Stimulated activated CD8-positive, alpha-beta memory T cell treated with anti-CD3 and anti-CD28 coated beads, Interleukin-2, amount 100 ng/mL, for 48 hours (primary cell): ENCODE measurements at regions not wholly inside any gene's neighbourhood (a gene's known extent, or its start where the extent isn't known, plus 50 kb on each side); places are given as distances from the start of the nearest gene placed in this dataset.

Source experiments
- DNase-seq, 2 donors: peaks; one replicate each; pipeline ENCODE4 v3.0.0-alpha.2; 2020; ENCODE audit warnings: low read depth in 2 of 2

DNA sequence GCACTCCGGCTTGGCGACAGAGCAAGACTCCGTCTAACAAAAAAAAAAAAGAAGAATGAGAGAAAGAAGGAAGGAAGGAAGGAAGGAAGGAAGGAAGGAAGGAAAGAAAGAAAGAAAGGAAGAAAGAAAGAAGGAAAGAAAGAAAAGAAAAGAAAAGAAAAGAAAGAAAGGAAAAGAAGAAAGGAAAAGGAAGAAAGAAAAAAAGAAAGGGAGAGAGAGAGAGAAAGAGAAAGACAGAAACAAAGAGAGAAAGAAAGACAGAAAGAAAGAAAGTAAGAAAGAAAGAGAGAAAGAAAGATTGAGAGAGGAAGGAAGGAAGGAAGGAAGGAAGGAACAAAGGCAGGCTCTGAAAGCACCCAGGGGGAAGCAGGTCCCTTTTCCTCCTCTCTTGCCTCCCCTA lies 336.6 kb upstream of the GATB start:
- DNase-seq = no peak

- no peak for DNase-seq
These were observed 334.9 kb upstream of the GATB start for GRCh38 chr4:152095701-152096070.

DNA sequence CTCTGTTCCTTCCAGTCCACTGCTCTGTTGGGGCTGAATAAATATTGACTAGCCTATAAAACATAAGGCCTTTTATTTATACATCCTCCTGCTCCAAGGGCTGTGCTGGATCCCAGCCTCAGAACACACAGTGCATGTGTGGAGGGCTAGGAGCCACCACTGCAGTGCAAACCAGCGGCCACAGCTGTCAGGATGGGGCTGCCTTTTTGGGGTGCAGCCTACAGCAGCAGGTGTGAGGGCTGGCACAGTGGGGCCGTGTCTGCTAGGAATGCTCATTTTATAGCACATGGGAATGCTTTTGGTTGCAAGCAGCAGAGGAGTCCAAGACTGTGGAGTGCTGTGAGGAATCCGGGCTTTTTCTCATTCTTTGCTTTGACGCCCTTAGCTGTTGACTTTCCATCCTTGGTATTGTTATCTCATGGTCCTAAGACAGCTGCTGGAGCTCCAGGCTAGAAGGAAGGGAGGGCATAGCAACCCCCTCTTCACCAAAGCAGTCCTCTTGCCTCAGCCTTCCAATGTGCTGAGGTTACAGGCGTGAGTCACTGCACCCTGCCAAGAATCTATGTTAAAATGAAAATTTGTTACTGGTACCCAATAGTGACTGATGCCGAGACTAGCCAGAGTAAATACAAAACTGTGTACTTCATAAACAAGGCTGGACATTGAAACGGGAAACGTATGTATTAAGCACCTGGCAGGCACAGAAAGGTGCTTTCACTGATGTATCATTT lies 334.3 kb upstream of the GATB start:
- no peak for DNase-seq

GRCh38 chr4:152091405-152091804 lies 330.6 kb upstream of the GATB start:
- DNase-seq = no peak

DNA sequence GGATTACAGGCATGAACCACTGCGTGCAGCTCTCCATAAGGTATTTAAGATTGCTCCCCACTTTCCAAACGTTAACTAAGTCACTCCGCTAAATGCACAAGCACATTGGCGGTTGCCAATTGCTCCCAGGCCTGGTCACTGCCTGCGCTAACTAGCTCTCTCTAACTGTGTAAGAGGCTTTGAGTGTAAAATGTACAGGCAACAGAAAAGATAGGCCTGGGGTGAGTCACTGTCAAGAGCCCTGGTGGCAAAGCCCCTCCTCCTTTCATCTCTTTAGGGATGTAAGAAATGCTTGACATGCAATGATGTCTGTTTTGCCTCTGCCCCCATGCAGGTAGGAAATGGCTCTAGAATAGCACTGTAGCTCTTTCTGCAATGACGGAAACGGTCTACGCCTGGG lies 329.7 kb upstream of the GATB start:
- no peak for DNase-seq

- no peak for DNase-seq
These were observed 328.8 kb upstream of the GATB start for GRCh38 chr4:152089584-152089983.

DNA sequence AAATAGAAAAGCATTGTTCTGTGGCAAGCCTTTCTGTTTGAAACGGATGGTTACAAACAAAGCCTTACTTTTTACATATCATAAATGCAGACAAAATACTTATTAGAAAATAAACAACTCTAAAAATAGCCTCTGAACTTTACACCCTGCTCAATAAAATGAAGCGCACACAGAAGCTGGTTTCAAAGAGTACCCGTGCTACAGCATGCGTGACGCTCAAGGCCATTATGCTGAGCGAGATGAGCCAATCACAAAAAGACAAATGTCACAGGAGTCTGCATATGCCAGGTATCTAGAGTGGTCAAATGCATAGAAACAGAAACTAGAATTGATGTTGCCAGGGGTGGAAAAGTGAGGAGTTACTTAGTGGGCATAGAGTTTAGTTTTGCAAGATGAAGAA lies 326.5 kb upstream of the GATB start:
- no peak for DNase-seq

GRCh38 chr4:152085657-152086056 lies 324.9 kb upstream of the GATB start:
- no peak for DNase-seq

DNA sequence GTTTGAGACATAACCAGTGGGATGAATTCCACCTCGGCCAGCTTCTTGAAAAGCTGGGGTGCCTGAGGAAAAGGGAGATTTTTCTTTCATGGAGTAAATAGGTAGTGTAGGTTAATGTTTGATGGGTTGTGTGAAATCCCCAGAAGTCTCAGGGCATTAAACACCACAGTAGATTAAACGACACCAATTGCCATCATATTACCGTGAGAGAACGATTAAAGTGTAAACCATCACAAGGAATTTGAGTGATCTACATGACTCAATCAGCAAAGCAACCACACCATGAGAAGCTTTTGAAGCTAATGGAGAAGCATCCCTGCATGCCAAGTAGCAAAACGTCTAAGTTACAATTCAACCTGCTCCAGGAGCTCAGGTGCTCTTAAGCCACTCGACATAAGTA lies 322.5 kb upstream of the GATB start:
- no peak for DNase-seq

DNA sequence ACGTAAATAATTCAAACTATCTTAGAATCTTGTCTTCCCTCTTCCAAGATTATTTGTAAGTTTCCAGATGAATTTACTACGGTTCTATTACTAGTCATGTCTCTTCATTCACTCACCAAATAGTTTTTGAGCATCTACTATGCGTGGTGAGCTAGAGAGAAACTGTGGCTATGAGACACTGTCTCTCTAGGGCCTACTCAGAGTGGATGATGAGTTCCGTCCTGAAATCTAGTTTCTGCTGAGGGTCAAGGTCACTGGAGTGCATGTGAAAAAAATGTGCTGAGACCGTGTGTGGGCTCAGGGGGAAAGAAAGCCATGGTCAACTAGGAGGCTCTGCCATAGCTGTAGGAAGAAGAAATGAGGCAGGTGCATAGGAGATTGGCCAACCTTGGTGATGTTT lies 320.2 kb upstream of the GATB start:
- no peak for DNase-seq

GRCh38 chr4:152079543-152080293 lies 318.9 kb upstream of the GATB start:
- DNase-seq = peak in 1 of 2 donors; percentile 6

- no peak for DNase-seq
These were observed 318.3 kb upstream of the GATB start for GRCh38 chr4:152079079-152079478.

- DNase-seq = no peak
These were observed 316.8 kb upstream of the GATB start for GRCh38 chr4:152077582-152077981.

DNA sequence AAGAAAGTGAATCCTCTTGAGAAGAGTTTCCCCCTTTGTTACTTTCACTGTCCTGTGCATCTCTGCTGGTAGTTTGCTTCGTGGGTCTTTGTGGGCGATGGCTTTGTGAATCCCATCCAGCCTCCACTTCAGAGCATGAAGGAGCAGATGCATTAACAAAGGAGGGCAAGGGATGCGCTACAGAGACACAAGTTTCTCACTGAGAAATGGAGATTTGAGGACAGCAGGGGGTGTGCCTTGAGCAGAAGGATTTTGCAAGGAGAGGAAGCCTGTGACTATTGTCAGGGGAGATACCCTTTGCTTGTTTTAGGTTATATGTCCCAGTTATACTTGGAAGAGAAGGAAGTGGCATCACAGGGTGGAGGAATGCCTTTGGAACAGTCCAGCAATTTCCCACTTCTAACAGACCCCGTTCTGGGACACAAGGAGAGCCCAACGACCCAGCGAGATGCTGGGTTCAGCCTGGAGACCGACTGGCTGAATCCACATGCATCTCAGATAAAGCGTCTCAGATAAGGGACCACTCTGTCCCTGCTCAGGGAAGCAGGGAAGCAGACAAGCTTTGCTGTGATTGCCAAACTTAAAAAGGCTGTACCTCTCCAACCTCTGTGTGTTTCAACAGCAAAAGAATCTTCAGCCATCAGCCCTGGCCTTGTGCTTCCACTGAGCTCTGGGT lies 314.6 kb upstream of the GATB start:
- no peak for DNase-seq

DNA sequence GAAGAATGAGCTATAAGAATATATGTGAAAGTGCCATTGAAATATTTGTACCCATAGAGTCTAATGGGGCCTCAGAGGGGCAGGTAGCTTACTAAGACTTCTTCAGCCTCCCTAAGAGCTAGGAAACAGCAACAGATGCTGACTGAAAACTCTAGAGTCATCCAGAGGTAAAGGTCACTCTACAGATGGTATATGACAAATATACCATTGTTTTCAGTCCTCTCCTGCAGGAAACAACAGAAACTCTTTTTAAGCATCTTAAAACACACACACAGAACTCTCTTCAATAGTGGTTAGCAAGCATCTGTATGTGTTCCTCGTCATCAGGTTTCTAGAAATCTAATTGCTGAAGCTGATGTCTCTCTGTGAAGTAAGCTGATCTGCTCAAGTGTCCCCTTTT lies 313.8 kb upstream of the GATB start:
- DNase-seq = no peak

DNA sequence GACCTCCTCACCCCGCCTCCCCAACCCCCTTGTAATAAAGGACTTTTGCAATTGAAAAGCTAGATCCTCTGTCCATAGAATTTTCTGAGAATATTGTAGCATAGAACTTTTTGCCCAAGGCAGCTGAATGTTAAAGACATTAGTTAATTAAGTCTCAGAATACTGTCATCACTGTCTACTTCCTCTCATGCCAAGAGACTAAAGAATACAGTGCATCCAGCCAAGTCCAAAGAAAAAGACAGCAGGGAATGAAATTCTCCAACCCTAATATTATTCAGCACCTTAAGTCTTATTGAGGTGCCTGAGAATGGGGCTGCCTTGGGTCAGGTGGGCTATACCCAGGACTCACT lies 313.3 kb upstream of the GATB start:
- no peak for DNase-seq

DNA sequence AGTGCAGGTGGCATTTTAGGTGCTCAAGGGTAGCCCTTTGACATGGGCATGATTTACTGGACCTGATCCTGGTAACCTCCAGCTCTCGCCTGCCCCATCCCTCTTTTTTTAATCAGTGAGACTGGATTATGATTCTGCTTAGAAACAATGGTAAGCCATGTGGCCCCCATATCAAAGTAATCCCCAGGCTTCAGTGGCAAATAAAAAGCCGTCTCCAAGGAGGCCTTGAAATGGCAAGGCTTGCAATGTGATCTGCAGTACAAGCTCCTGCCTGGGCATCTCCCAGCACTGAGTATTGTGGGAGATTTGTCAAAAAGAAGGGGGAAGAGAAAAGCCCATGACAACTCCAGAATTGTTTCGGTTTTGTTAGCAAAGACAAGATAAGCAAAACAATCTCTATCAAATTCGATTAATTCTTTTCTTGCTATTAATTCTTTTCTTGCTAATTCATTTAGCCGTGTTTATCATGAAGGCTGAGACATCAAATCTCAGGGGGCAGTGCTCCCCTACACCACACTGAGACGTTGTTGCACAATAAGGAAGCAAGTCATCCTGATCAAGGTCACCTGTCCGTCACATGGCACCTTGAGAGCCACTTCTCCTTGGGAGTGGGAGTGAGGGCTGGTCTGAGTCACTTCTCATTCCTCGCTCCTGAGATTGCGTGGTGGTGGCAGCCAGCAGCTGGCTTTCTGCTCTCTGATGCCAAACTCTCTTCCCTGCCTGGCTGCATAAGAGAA lies 312.7 kb upstream of the GATB start:
- DNase-seq = no peak

DNA sequence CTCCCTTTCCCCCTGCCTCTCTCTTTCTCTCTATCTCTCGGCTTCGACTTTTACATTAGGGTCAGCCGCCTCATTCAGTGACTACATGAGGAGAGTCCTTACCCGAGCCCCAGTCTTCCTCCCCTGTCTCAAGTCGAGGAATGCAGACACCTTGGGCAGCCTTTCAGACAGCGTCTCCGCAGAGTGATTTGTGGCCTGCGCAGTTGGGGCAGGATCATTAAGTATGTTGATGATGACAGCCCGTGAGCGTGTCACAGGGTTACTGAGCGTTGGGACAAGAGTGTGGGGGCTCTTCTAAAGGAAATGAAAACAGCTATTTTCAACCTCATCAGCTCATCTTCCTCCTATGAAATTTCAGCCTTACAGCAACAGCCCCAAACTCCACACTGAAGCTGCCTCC lies 312.1 kb upstream of the GATB start:
- DNase-seq = no peak

DNA sequence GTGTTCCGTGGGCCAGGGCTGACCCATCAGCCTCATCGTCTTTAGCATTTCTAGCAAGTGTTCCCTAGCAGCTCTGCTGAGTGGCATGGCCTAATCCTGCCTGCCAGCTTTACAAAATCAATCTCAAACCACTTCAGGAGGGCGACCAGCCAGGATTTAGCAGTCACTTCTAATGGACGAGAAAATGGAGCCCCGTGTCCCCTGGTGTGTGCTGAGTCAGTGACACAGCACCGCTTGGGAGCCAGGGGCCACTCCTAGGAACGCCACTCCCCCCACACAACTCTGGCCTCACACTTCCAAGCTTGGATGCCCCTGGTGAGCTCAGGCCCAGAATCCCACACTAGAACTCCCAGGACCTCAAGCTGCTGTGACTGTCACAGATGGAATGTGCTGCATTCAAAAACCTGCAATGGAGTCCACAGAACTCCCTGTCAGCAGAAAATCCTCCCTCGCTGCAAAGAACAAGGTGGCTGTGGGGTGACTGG lies 311.2 kb upstream of the GATB start:
- DNase-seq = no peak

DNA sequence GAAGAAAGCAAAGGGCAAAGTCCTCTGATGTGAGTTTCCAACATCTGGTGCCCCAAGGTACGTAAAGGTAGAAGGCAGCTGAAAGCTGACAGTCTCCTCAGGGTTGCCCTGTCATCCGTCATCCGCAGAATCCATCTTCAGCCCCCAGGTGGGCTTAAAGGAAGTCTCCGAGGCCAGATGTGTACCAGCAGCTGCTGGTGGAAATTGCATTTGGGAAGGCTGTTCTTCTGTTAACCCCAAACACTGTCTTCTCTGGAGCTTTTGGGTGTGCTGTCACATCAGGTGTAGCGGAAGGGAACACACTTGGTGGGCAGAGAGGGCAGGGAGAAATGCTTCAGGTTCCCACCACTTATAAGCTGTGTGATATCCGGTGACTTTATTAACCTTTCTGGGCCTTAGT lies 310.0 kb upstream of the GATB start:
- no peak for DNase-seq

DNA sequence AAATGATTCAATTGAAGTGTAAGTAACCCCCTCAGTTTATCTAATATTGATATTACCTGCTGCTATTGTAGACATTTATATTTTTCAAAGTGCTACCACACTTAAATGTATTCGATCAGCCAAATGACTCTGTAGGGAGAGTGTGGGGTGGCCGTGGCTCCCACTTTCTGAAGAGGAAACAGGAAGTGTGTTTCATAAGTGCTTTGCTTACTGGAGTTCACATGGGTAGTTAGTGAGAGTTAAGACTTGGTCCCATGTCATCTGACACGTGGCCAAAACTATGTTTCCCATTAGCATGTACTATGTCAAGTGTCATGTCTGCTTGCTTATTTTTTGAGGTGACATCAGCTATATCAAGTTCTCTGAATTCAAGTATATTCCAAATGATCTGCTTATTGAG lies 308.1 kb upstream of the GATB start:
- no peak for DNase-seq

DNA sequence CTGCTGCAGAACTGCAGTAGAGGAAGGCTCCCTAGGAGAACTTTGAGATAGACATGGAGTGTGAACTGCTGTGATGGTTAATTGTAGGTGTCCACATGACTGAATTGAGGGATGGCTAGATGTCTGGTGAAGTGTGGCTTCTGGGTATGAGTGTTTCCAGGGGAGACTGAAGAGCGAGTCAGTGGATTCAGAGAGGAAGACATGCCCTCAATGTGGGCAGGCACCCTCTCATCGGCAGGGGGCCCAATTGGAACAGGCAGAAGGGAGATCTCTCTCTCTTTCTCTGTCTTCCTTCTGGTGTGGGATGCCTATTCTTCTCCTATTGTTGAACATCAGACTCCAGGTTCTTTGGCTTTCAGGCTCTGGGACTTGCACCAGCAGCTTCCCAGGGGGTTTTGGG lies 304.7 kb upstream of the GATB start:
- no peak for DNase-seq
